OCI-LY1 (cell line): ENCODE measurements at regions not wholly inside any gene's neighbourhood (a gene's known extent, or its start where the extent isn't known, plus 50 kb on each side); places are given as distances from the start of the nearest gene placed in this dataset.

ENCODE experiments used
- H2AFZ ChIP-seq: fragments of 200-600 bp; sonication (generic), shearing (Covaris generic); 2 replicates; pipeline ENCODE4 v1.6.0; 2014; ENCODE audit warnings: antibody characterized with exemption, mild to moderate bottlenecking, low read length
- H3F3A ChIP-seq: fragments of 200-600 bp; sonication (generic), shearing (Covaris generic); 2 replicates; pipeline ENCODE4 v1.6.0; 2014; ENCODE audit warnings: mild to moderate bottlenecking, antibody characterized with exemption, low read length, moderate library complexity; ENCODE audit not compliant: insufficient read depth
- H3K27ac ChIP-seq: fragments of 200-600 bp; sonication (generic); 2 replicates; pipeline ENCODE4 v1.5.1; 2014; ENCODE audit warnings: low read length, mixed run types, mild to moderate bottlenecking, low read depth; ENCODE audit not compliant: poor library complexity, severe bottlenecking
- H3K27me3 ChIP-seq: fragments of 200-600 bp; sonication (generic); 2 replicates; pipeline ENCODE4 v1.6.0; 2014; ENCODE audit warnings: antibody characterized with exemption, mild to moderate bottlenecking, low read length, moderate library complexity; ENCODE audit not compliant: insufficient read depth
- H3K36me3 ChIP-seq: fragments of 200-600 bp; sonication (generic); 2 replicates; pipeline ENCODE4 v1.6.1; 2014; ENCODE audit warnings: mild to moderate bottlenecking, antibody characterized with exemption, low read length, moderate library complexity, mixed read lengths; ENCODE audit not compliant: insufficient read depth
- H3K4me1 ChIP-seq: fragments of 200-600 bp; sonication (generic); 2 replicates; pipeline ENCODE4 v1.5.1; 2014; ENCODE audit warnings: mild to moderate bottlenecking, low read length, moderate library complexity; ENCODE audit not compliant: insufficient read depth, severe bottlenecking
- H3K4me2 ChIP-seq: fragments of 200-600 bp; sonication (generic), shearing (Covaris generic); 2 replicates; pipeline ENCODE4 v1.6.1; 2014; ENCODE audit warnings: low read length
- H3K4me3 ChIP-seq: fragments of 200-600 bp; sonication (generic); 2 replicates; pipeline ENCODE4 v1.5.1; 2014; ENCODE audit warnings: low read length, low read depth, mild to moderate bottlenecking, mixed read lengths; ENCODE audit not compliant: poor library complexity, severe bottlenecking
- H3K79me2 ChIP-seq: fragments of 200-600 bp; shearing (Covaris generic); 2 replicates; pipeline ENCODE4 v1.6.1; 2016; ENCODE audit warnings: mixed run types, low read length, mixed read lengths; ENCODE audit not compliant: insufficient read depth
- H3K9ac ChIP-seq: fragments of 200-600 bp; sonication (generic), shearing (Covaris generic); 2 replicates; pipeline ENCODE4 v1.6.1; 2014; ENCODE audit warnings: mild to moderate bottlenecking, low read length, mixed read lengths
- H3K9me2 ChIP-seq: fragments of 200-600 bp; sonication (generic), shearing (Covaris generic); 2 replicates; pipeline ENCODE4 v1.6.1; 2014; ENCODE audit warnings: low read depth, mild to moderate bottlenecking, low read length, mixed read lengths
- H3K9me3 ChIP-seq: fragments of 200-600 bp; shearing (Covaris generic); 2 replicates; pipeline ENCODE4 v1.6.1; 2014; ENCODE audit warnings: low read length, mixed read lengths
- H4K20me1 ChIP-seq: fragments of 200-600 bp; sonication (generic), shearing (Covaris generic); 2 replicates; pipeline ENCODE4 v1.6.0; 2016; ENCODE audit warnings: mild to moderate bottlenecking, low read length; ENCODE audit not compliant: insufficient read depth
- CTCF ChIP-seq: fragments of 200-600 bp; sonication (generic), shearing (Covaris generic); IDR thresholded peaks from 2 replicates; pipeline ENCODE4 v1.5.1; 2017; ENCODE audit warnings: mild to moderate bottlenecking, antibody characterized with exemption, low read length, moderate library complexity, mixed read lengths
- EZH2 ChIP-seq: fragments of 200-600 bp; sonication (generic), shearing (Covaris generic); IDR thresholded peaks from 2 replicates; pipeline ENCODE4 v1.8.0; 2017; ENCODE audit warnings: borderline replicate concordance, mixed run types, mild to moderate bottlenecking, antibody characterized with exemption, low read length, moderate library complexity, mixed read lengths

- no peak overlapping the region for H3K27ac ChIP-seq
- TF ChIP-seq CTCF (no peak), EZH2 (no peak)
- H3K4me1 ChIP-seq: no peaks in the 10 kb centered on the region
- no peak overlapping the region for H3K9ac ChIP-seq
- H3K27me3 ChIP-seq: no peaks in the 10 kb centered on the region
- H3K9me3 ChIP-seq: no peaks in the 10 kb centered on the region
- no peak overlapping the region for H2AFZ ChIP-seq
- no peaks in the 10 kb centered on the region for H3F3A ChIP-seq
- no peaks in the 10 kb centered on the region for H3K36me3 ChIP-seq
- no peak overlapping the region for H3K4me3 ChIP-seq
- no peaks in the 10 kb centered on the region for H3K9me2 ChIP-seq
- H4K20me1 ChIP-seq: no peaks in the 10 kb centered on the region
- no peaks in the 10 kb centered on the region for H3K79me2 ChIP-seq
- H3K4me2 ChIP-seq: no peak overlapping the region
These were observed 90.9 kb downstream of the LYPLAL1 start for GRCh38 chr1:219264561-219264960.
